Activated T-cell treated with anti-CD3 and anti-CD28 coated beads, Interleukin-2, amount 50 U/mL, for 24 hours (primary cell): ENCODE measurements at regions not wholly inside any gene's neighbourhood (a gene's known extent, or its start where the extent isn't known, plus 50 kb on each side); places are given as distances from the start of the nearest gene placed in this dataset.
"Not testable (repeated sequence)": the region's sequence is repeated elsewhere in the genome, so short reads cannot be mapped to it uniquely, and the experiment has no call there.

Experiments used
- DNase-seq: peaks from one replicate; pipeline ENCODE4 v3.0.0-alpha.2; 2020
- H3K27ac Mint-ChIP-seq: 2 replicates; pipeline ENCODE4 v1.8.0; 2020; ENCODE audit warnings: mild to moderate bottlenecking, mixed read lengths
- H3K27me3 Mint-ChIP-seq: 2 replicates; pipeline ENCODE4 v1.8.0; 2020; ENCODE audit warnings: mixed read lengths
- H3K36me3 Mint-ChIP-seq: 2 replicates; pipeline ENCODE4 v1.8.0; 2020; ENCODE audit warnings: low read depth, mixed read lengths
- H3K4me1 Mint-ChIP-seq: 2 replicates; pipeline ENCODE4 v1.8.0; 2020; ENCODE audit warnings: low read depth, mixed read lengths
- H3K4me3 Mint-ChIP-seq: 2 replicates; pipeline ENCODE4 v1.8.0; 2020; ENCODE audit warnings: mild to moderate bottlenecking, moderate library complexity, mixed read lengths
- H3K9me3 Mint-ChIP-seq: 2 replicates; pipeline ENCODE4 v1.8.0; 2020; ENCODE audit warnings: mixed read lengths

- Mint-ChIP-seq H3K9me3 (no peaks in the 10 kb centered on the region), H3K4me1 (peaks cover 1% of the 10 kb centered on the region), H3K27ac (no peak overlapping the region), H3K36me3 (no peaks in the 10 kb centered on the region), H3K27me3 (peaks cover 10% of the 10 kb centered on the region), H3K4me3 (no peak overlapping the region)
- DNase-seq, result no peak
Measured at GRCh38 chr1:8241417-8242014, 76.4 kb upstream of the SLC45A1 start.

- no peaks in the 10 kb centered on the region for H3K36me3 Mint-ChIP-seq
- DNase-seq, result no peak
- no peaks in the 10 kb centered on the region for H3K9me3 Mint-ChIP-seq
- H3K4me1 Mint-ChIP-seq, result peaks cover 1% of the 10 kb centered on the region
- H3K4me3 Mint-ChIP-seq, result no peak overlapping the region
- H3K27ac Mint-ChIP-seq, result no peak overlapping the region
- H3K27me3 Mint-ChIP-seq, result peaks cover 10% of the 10 kb centered on the region
Measured at GRCh38 chr1:8239306-8240023, 78.4 kb upstream of the SLC45A1 start.

- no peaks in the 10 kb centered on the region for H3K36me3 Mint-ChIP-seq
- peaks cover 10% of the 10 kb centered on the region for H3K27me3 Mint-ChIP-seq
- no peaks in the 10 kb centered on the region for H3K9me3 Mint-ChIP-seq
- H3K27ac Mint-ChIP-seq, result no peak overlapping the region
- H3K4me3 Mint-ChIP-seq, result no peak overlapping the region
- no peak for DNase-seq
- peaks cover 1% of the 10 kb centered on the region for H3K4me1 Mint-ChIP-seq
Measured at GRCh38 chr1:8239039-8239305, 78.9 kb upstream of the SLC45A1 start.

GRCh38 chr1:8238141-8239038 lies 79.5 kb upstream of the SLC45A1 start:
- H3K9me3 Mint-ChIP-seq, result no peaks in the 10 kb centered on the region
- no peak overlapping the region for H3K27ac Mint-ChIP-seq
- peaks cover 10% of the 10 kb centered on the region for H3K27me3 Mint-ChIP-seq
- no peak overlapping the region for H3K4me3 Mint-ChIP-seq
- peaks cover 1% of the 10 kb centered on the region for H3K4me1 Mint-ChIP-seq
- no peak for DNase-seq
- H3K36me3 Mint-ChIP-seq, result no peaks in the 10 kb centered on the region

GRCh38 chr1:8232036-8232757 lies 85.7 kb upstream of the SLC45A1 start:
- Mint-ChIP-seq H3K36me3 (no peaks in the 10 kb centered on the region), H3K4me1 (no peaks in the 10 kb centered on the region), H3K9me3 (peaks cover 6% of the 10 kb centered on the region), H3K27ac (no peak overlapping the region), H3K4me3 (no peak overlapping the region), H3K27me3 (peaks cover 3% of the 10 kb centered on the region)
- no peak for DNase-seq

GRCh38 chr1:8230292-8230621 lies 87.7 kb upstream of the SLC45A1 start:
- Mint-ChIP-seq H3K4me1 (no peaks in the 10 kb centered on the region), H3K27me3 (peaks cover 12% of the 10 kb centered on the region), H3K27ac (no peak overlapping the region), H3K36me3 (no peaks in the 10 kb centered on the region), H3K9me3 (peaks cover 6% of the 10 kb centered on the region), H3K4me3 (no peak overlapping the region)
- no peak for DNase-seq

- no peak for DNase-seq
- Mint-ChIP-seq H3K27ac (no peak overlapping the region), H3K4me3 (no peak overlapping the region), H3K9me3 (peaks cover 6% of the 10 kb centered on the region), H3K27me3 (peaks cover 12% of the 10 kb centered on the region), H3K4me1 (peaks cover 7% of the 10 kb centered on the region), H3K36me3 (no peaks in the 10 kb centered on the region)
Measured at GRCh38 chr1:8228253-8228652, 89.7 kb upstream of the SLC45A1 start.

- not testable (repeated sequence) for H3K27ac Mint-ChIP-seq, H3K9me3 Mint-ChIP-seq, H3K36me3 Mint-ChIP-seq, DNase-seq, H3K4me1 Mint-ChIP-seq, H3K4me3 Mint-ChIP-seq
- peaks cover 12% of the 10 kb centered on the region for H3K27me3 Mint-ChIP-seq
Measured at GRCh38 chr1:8227674-8228073, 90.2 kb upstream of the SLC45A1 start.

GRCh38 chr1:8226747-8227146 lies 91.2 kb upstream of the SLC45A1 start:
- H3K9me3 Mint-ChIP-seq, result peaks cover 6% of the 10 kb centered on the region
- H3K4me1 Mint-ChIP-seq, result peaks cover 7% of the 10 kb centered on the region
- H3K27me3 Mint-ChIP-seq, result peaks cover 12% of the 10 kb centered on the region
- H3K27ac Mint-ChIP-seq, result no peak overlapping the region
- H3K36me3 Mint-ChIP-seq, result no peaks in the 10 kb centered on the region
- no peak for DNase-seq
- no peak overlapping the region for H3K4me3 Mint-ChIP-seq

- not testable (repeated sequence) for DNase-seq, H3K9me3 Mint-ChIP-seq, H3K36me3 Mint-ChIP-seq, H3K27ac Mint-ChIP-seq, H3K4me3 Mint-ChIP-seq, H3K4me1 Mint-ChIP-seq
- H3K27me3 Mint-ChIP-seq, result peaks cover 12% of the 10 kb centered on the region
Measured at GRCh38 chr1:8226024-8226423, 91.9 kb upstream of the SLC45A1 start.

- Mint-ChIP-seq H3K27ac (no peak overlapping the region), H3K27me3 (peaks cover 25% of the 10 kb centered on the region), H3K9me3 (peaks cover 6% of the 10 kb centered on the region), H3K4me1 (peaks cover 7% of the 10 kb centered on the region), H3K36me3 (no peaks in the 10 kb centered on the region), H3K4me3 (no peak overlapping the region)
- DNase-seq, result no peak
Measured at GRCh38 chr1:8223526-8223925, 94.4 kb upstream of the SLC45A1 start.

- Mint-ChIP-seq H3K27me3 (peaks cover 32% of the 10 kb centered on the region), H3K4me1 (peaks cover 8% of the 10 kb centered on the region)
Measured at GRCh38 chr1:8222789-8223188, 95.1 kb upstream of the SLC45A1 start.

GRCh38 chr1:8219530-8219929 lies 98.4 kb upstream of the SLC45A1 start:
- Mint-ChIP-seq H3K9me3 (no peaks in the 10 kb centered on the region), H3K27me3 (peaks cover 43% of the 10 kb centered on the region), H3K27ac (no peak overlapping the region), H3K4me3 (no peak overlapping the region), H3K36me3 (no peaks in the 10 kb centered on the region), H3K4me1 (peaks cover 8% of the 10 kb centered on the region)
- DNase-seq, result no peak

More at GRCh38 chr1:8222789-8223188, 95.1 kb upstream of the SLC45A1 start:
- Mint-ChIP-seq H3K9me3 (peaks cover 1% of the 10 kb centered on the region), H3K4me3 (no peak overlapping the region), H3K27ac (no peak overlapping the region), H3K36me3 (no peaks in the 10 kb centered on the region)
- no peak for DNase-seq

- peaks cover 6% of the 10 kb centered on the region for H3K4me1 Mint-ChIP-seq
- no peaks in the 10 kb centered on the region for H3K9me3 Mint-ChIP-seq
Measured at GRCh38 chr1:8218351-8219092, 99.4 kb upstream of the SLC45A1 start.

More at GRCh38 chr1:8218351-8219092, 99.4 kb upstream of the SLC45A1 start:
- H3K27me3 Mint-ChIP-seq, result peaks cover 46% of the 10 kb centered on the region
- no peak overlapping the region for H3K27ac Mint-ChIP-seq
- no peak for DNase-seq
- no peak overlapping the region for H3K4me3 Mint-ChIP-seq
- H3K36me3 Mint-ChIP-seq, result no peaks in the 10 kb centered on the region
